Left cardiac atrium (tissue), 4 donors: ENCODE measurements at regions not wholly inside any gene's neighbourhood (a gene's known extent, or its start where the extent isn't known, plus 50 kb on each side); places are given as distances from the start of the nearest gene placed in this dataset.

ENCODE experiments used
- ATAC-seq, 2 donors: fragments of 200-7000 bp; cut with Tn5 transposase; one replicate each; pipeline ENCODE4 v1.9.1; 2020; ENCODE audit warnings: mild to moderate bottlenecking in 2 of 2, moderate library complexity in 2 of 2
- DNase-seq: peaks from one replicate; pipeline ENCODE4 v3.0.0-alpha.2; 2020
- intact Hi-C, 2 donors: fragments of 100-400 bp; cut with DNase I; formaldehyde crosslinking; loops; one replicate each; pipeline versions ENCODE4 v1.14.1 to v1.15.1; 2022 to 2023
- donor health status: DM: no; HTN: yes; CAD: no.
- donor health status: DM: no; HTN: yes; CAD: no; lungs with severe emphysema.
- donor health status: DM: yes; HTN: yes; CAD: no.
- donor health status: Dilated cardiomyopathy.

GRCh38 chr10:78491812-78492211 lies 458.1 kb downstream of the RPS24 start:
- intact Hi-C loops = no loop called here
- ATAC-seq = no peak

GRCh38 chr10:78492424-78492823 lies 458.8 kb downstream of the RPS24 start:
- intact Hi-C loops = no loop called here
- DNase-seq = no peak
- ATAC-seq = no peak

More at GRCh38 chr10:78491812-78492211, 458.1 kb downstream of the RPS24 start:
- DNase-seq = no peak

DNA sequence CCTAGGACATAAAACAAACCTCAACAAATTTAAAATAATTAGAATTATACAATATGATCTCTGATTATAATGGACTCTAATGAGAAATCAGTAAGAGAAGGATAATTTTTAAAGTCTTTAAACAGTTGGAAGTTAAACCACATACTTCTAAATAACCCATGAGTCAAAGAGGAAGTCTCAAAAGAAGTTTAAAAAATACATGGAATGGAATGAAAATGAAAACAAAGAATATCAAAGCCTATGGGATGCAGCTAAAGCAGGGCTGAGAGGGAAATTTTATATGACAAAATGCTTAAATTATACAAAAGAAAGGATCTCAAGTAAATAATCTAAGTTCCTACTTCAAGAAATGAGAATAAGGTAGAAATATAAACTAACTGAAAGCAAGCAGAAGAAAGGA lies 460.5 kb downstream of the RPS24 start:
- DNase-seq (no peak), ATAC-seq (no peak)
- intact Hi-C loops = no loop called here

GRCh38 chr10:78502210-78502936 lies 468.7 kb downstream of the RPS24 start:
- ATAC-seq = peak in 1 of 2 donors; percentile 27
- intact Hi-C loops = no loop called here

GRCh38 chr10:78504181-78504580 lies 470.5 kb downstream of the RPS24 start:
- DNase-seq (no peak), ATAC-seq (no peak)
- intact Hi-C loops = no loop called here

More at GRCh38 chr10:78502210-78502936, 468.7 kb downstream of the RPS24 start:
- no peak for DNase-seq

DNA sequence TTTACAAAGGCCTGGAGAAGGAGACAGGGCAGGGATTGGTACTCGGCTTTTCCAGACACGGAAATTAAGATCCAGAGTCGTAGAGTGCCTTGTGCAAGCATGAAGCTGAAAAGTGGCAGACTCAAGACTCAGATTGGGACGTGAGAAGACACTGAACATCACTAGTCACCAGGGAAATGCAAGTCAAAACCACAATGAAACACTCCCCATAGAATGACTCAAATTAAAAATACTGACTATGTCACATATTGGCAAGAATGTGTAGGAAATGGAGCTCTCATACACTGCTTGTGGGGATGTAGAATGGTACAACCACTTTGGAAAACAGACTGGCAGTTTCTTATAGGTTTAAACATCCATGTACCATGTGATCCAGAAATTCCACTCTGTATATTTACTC lies 472.0 kb downstream of the RPS24 start:
- ATAC-seq = no peak
- no peak for DNase-seq
- intact Hi-C loops = no loop called here

GRCh38 chr10:78506614-78507013 lies 473.0 kb downstream of the RPS24 start:
- ATAC-seq (no peak), DNase-seq (no peak)
- intact Hi-C loops = no loop called here

GRCh38 chr10:78507510-78508160 lies 474.0 kb downstream of the RPS24 start:
- intact Hi-C loops = no loop called here
- DNase-seq (no peak), ATAC-seq (peak in 1 of 2 donors; percentile 6)

DNA sequence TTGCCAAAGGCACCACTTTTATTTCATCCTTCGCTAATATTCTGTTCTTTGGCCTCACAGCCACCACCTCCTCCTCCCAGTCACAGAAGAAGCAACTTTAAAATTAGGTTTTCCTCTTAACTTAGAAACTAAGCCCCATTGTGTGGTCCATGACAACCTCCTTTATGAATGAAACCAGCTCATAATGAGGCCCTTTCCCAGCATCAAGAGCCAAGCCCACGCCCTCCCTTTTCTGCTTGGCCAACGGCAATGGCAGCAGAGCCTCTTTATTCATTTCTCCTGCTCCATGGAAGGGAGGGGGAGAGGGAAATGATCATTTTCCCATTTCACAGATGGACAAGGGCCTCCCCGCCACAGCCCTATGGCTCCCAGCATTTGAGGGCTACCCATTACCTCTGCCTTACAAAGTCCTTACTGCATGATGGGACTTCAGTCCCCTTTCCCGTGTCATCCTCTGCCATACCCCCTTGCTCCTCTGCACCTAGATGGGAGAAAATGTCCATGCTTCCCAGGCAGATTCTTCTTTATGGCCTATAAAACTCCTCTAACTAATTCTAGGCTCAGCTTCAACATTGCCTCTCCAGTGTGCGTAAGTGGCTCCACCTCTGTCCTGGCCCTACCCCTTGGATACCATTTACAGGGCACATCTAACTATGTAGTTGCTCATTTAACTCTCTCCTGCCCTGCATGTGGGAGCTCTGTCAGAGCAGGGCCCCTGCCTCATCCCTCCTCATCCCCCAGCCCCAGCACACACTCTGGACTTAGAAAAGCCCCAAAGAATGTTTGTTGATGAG lies 475.5 kb downstream of the RPS24 start:
- ATAC-seq (no peak), DNase-seq (no peak)
- intact Hi-C loops = no loop called here

DNA sequence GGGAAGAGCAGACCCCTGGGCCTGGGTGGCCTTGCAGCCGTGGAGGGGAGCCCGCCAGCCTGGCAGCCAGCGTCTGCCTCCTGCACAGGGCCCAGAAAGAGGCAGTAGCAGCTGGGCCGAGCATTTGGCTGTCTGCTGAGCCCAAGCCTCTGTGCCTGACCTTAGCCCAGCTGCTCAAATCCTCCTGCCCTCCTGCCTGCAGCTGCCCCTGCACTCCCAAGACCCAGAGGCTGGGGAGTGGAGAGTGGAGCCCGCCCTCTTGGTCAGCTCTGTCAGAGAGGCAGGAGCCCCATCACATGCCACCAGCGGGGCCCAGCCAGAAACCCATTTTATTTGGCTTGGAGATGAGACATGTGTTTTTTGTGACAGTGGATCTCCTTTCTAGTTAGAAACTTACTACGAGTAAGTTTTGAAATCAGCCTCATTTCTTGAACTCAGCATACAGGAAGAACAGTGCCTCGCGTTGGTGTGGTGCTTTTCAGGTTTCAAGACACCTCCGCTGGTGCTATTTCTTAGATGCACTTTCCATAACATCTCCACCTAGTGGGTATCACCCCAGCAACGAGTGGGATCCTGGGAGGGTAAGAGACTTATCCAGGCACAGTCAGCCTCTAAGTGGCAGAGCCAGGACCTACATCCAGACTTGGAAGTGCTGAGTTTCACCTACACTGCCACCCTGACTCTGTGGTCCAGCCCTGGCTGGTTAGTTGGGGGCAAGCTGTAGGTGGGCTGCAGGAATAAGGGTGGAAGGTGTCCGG lies 477.1 kb downstream of the RPS24 start:
- no peak for DNase-seq
- intact Hi-C loops = no loop called here
- ATAC-seq = peak; percentile 35 to 53

- ATAC-seq = peak in 1 of 2 donors; percentile 33
- intact Hi-C loops = no loop called here
- no peak for DNase-seq
Measured at GRCh38 chr10:78511324-78512204, 477.9 kb downstream of the RPS24 start.

DNA sequence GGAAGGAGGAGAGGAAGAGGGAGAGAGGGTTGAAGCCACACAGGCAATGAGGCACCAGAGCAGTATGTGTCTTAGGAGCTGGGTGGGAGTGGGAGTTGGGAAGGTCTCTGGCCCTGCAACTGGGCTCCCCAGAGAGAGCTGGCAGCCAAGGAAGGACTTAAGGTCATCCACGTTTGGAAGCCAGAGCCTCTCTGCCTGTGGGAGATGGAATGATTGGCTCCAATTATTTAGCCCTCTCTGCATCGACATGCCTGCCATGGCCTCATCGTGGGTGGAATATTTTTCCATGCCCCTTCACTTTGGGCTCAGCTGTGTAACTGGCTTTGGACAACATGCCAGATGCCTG lies 478.5 kb downstream of the RPS24 start:
- intact Hi-C loops = no loop called here
- no peak for DNase-seq
- peak in 1 of 2 donors; percentile 53 for ATAC-seq

- ATAC-seq (no peak), DNase-seq (no peak)
- intact Hi-C loops = no loop called here
Measured at GRCh38 chr10:78513330-78513729, 479.7 kb downstream of the RPS24 start.

GRCh38 chr10:78513986-78514385 lies 480.3 kb downstream of the RPS24 start:
- ATAC-seq = no peak
- no peak for DNase-seq
- intact Hi-C loops = no loop called here

DNA sequence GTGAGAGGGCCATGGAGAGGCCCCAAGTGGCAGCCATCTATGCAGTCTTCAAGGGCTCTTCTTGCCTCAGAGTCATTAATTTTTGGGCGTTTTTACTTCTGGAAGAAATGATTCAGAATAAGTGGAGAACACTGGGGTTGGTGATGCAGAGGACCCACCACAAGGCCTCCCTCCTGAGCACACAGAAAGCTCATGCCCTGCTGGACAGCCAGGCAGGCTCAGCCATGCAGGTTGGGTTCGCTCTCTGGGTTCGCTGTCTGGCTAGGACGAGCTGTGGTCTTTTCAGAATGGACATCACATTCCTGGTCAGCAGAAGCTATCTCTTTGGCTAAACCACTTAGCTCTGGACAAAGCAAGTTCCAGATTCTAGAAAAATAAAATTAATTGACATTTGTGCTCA lies 480.8 kb downstream of the RPS24 start:
- ATAC-seq = no peak
- intact Hi-C loops = no loop called here
- DNase-seq = no peak

DNA sequence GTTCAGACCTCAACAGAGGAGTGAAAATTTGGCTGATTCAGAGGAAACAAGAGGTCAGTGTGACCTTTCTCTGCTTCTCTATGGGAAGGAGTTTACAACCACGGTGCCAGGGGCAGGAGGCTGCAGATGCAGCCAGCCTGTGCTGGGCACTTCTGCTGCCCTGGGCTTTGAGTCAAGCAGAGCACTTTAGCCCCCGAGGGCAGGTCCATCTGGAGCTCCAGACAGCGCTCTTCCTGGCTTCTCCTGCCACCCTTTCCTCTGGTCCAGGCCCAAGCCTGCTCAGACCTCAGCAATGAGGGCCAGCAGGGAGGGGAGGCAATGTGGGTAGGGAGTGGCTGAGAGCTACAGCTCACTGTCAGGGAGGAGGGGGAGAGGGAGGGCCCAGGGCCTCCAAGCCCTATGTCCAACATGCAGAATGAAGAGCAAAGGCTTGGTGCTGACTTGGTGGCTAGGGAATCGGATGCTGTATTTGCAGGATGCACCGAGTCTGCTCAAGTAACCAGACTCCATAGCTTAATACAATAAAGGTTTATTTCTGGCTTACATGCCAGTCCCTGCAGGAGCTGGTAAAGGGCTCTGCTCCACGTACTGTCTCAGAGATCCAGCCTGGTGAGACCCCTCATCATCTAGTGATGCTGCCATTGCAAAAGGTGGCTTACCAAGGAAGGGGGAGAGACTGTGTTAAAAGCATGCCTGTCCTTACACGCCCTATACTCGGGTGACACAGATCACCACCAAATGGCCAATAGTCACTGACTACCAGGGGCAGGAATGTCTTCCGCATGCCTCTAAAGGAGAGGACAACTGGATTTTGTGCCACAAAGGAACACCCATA lies 481.6 kb downstream of the RPS24 start:
- intact Hi-C loops = no loop called here
- DNase-seq (peak; percentile 38), ATAC-seq (peak; percentile 39 to 76)

DNA sequence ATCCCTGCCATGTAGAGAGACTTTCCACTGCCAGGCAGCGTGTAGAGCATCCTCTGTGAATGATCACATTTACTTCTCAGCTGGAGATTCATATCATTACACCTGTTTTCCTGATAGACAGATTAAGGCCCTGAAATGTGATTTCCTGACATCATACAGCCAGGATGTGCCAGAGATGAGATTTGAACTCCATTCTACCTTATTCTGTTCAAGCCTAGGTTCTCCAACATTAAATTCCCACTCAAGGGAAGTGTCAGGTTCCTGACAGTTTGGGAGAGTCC lies 482.1 kb downstream of the RPS24 start:
- intact Hi-C loops = no loop called here
- DNase-seq = no peak
- no peak for ATAC-seq

DNA sequence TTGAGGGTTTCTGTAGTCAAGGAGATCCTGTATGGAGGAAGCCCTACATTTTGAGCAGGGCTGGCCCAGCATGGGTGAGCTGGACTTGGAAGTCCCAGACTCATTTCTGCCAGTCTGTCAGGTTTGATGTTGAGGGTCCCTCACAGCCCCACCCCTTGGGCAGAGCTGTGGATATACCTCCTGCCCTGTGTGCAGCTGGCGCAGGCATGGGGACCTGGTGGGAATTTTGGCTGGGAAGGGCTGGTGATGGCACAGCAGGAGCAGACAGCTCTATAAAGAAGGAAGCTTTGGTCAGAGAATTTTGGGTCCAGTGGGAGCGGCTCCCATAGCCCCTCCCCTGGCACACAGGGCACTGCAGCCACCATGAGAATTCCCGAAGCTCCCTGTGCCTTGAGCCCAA lies 482.6 kb downstream of the RPS24 start:
- no peak for ATAC-seq
- intact Hi-C loops = no loop called here
- DNase-seq = no peak
